AG04449 (cell line): ENCODE measurements at regions not wholly inside any gene's neighbourhood (a gene's known extent, or its start where the extent isn't known, plus 50 kb on each side); places are given as distances from the start of the nearest gene placed in this dataset.

Experiments
- CTCF ChIA-PET: fragments of 350-600 bp; formaldehyde crosslinking; extraction: SDS; loops from one replicate; lab custom pipeline; 2021; ENCODE audit warnings: antibody characterized with exemption; lab: Yijun Ruan, JAX
- POLR2A ChIA-PET: fragments of 400-600, 350-600 bp; formaldehyde crosslinking; extraction: SDS; loops from one replicate; lab custom pipeline; 2020; ENCODE audit warnings: antibody characterized with exemption, inconsistent platforms; lab: Yijun Ruan, JAX
- DNase-seq: peaks from one replicate; pipeline ENCODE4 v3.0.0-alpha.2; 2010; ENCODE audit warnings: low read depth, low spot score
- H3K4me3 ChIP-seq: 2 replicates; pipeline ENCODE4 v1.5.1; 2011; ENCODE audit warnings: low read depth, mild to moderate bottlenecking, control low read depth, low read length
- CTCF ChIP-seq: IDR thresholded peaks from one replicate; pipeline ENCODE4 v1.5.1; 2011; ENCODE audit warnings: mild to moderate bottlenecking, moderate library complexity, low read length, control low read depth, inconsistent platforms; ENCODE audit not compliant: insufficient read depth; ENCODE audit errors: missing control alignments

- no peak overlapping the region for H3K4me3 ChIP-seq
- CTCF ChIA-PET: no interaction called here
- POLR2A ChIA-PET: no interaction called here
- no peak for DNase-seq
- no peak for TF ChIP-seq CTCF
Measured at GRCh38 chr18:41465386-41465785, 489.6 kb upstream of the PIK3C3 start.

- no peak for DNase-seq
- POLR2A ChIA-PET: no interaction called here
- no peak for TF ChIP-seq CTCF
- no peak overlapping the region for H3K4me3 ChIP-seq
- CTCF ChIA-PET: no interaction called here
Measured at GRCh38 chr18:41464278-41464677, 490.8 kb upstream of the PIK3C3 start.

- CTCF ChIA-PET: no interaction called here
- TF ChIP-seq CTCF: no peak
- no peak overlapping the region for H3K4me3 ChIP-seq
- DNase-seq: no peak
- POLR2A ChIA-PET: no interaction called here
Measured at GRCh38 chr18:41462946-41463345, 492.1 kb upstream of the PIK3C3 start.

GRCh38 chr18:41461114-41461513 lies 493.9 kb upstream of the PIK3C3 start:
- TF ChIP-seq CTCF: no peak
- CTCF ChIA-PET: no interaction called here
- no peak overlapping the region for H3K4me3 ChIP-seq
- DNase-seq: no peak
- POLR2A ChIA-PET: no interaction called here

GRCh38 chr18:41459656-41460055 lies 495.4 kb upstream of the PIK3C3 start:
- POLR2A ChIA-PET: no interaction called here
- no peak for TF ChIP-seq CTCF

GRCh38 chr18:41458376-41458775 lies 496.7 kb upstream of the PIK3C3 start:
- no peak for DNase-seq
- no peak overlapping the region for H3K4me3 ChIP-seq
- TF ChIP-seq CTCF: no peak
- CTCF ChIA-PET: no interaction called here
- POLR2A ChIA-PET: no interaction called here

More at GRCh38 chr18:41459656-41460055, 495.4 kb upstream of the PIK3C3 start:
- DNase-seq: no peak
- H3K4me3 ChIP-seq: no peak overlapping the region
- CTCF ChIA-PET: no interaction called here
